NT2/D1 (cell line): ENCODE measurements at regions not wholly inside any gene's neighbourhood (a gene's known extent, or its start where the extent isn't known, plus 50 kb on each side); places are given as distances from the start of the nearest gene placed in this dataset.
A peak's percentile ranks its signal among the peaks of the same experiment; 100 is the strongest.

Experiments used
- DNase-seq: peaks from one replicate; pipeline ENCODE4 v3.0.0-alpha.2; 2011; ENCODE audit warnings: low read depth, low spot score
- H3K27me3 ChIP-seq: 2 replicates; pipeline ENCODE4 v1.6.0; 2011; ENCODE audit warnings: mild to moderate bottlenecking; ENCODE audit not compliant: insufficient read length, insufficient read depth
- H3K36me3 ChIP-seq: 2 replicates; pipeline ENCODE4 v1.6.1; 2011; ENCODE audit warnings: mild to moderate bottlenecking, low read length, mixed read lengths; ENCODE audit not compliant: insufficient read depth, insufficient read length
- H3K4me1 ChIP-seq: 2 replicates; pipeline ENCODE4 v1.5.1; 2011; ENCODE audit not compliant: insufficient read depth, insufficient read length
- H3K4me3 ChIP-seq: 2 replicates; pipeline ENCODE4 v1.5.1; 2011; ENCODE audit warnings: low read depth; ENCODE audit not compliant: insufficient read length
- H3K9ac ChIP-seq: 2 replicates; pipeline ENCODE4 v1.6.0; 2011; ENCODE audit warnings: low read depth; ENCODE audit not compliant: insufficient read length
- H3K9me3 ChIP-seq: 2 replicates; pipeline ENCODE4 v1.5.1; 2011; ENCODE audit warnings: mild to moderate bottlenecking, low read length; ENCODE audit not compliant: insufficient read depth
- SUZ12 ChIP-seq: IDR thresholded peaks from 2 replicates; pipeline ENCODE4 v1.6.1; 2011; ENCODE audit not compliant: insufficient read length, insufficient read depth; ENCODE audit errors: extremely low read depth
- YY1 ChIP-seq: IDR thresholded peaks from 2 replicates; pipeline ENCODE4 v1.6.1; 2011; ENCODE audit not compliant: insufficient read length, insufficient read depth
- ZNF274 ChIP-seq: IDR thresholded peaks from 2 replicates; pipeline ENCODE4 v1.6.1; 2011; ENCODE audit warnings: mild to moderate bottlenecking, low read depth, low read length

- no peak for TF ChIP-seq YY1
- TF ChIP-seq SUZ12 = no peak
- no peak for TF ChIP-seq ZNF274
- no peaks in the 10 kb centered on the region for H3K9me3 ChIP-seq
- no peaks in the 10 kb centered on the region for H3K4me1 ChIP-seq
- no peaks in the 10 kb centered on the region for H3K36me3 ChIP-seq
- H3K27me3 ChIP-seq = no peaks in the 10 kb centered on the region
- H3K4me3 ChIP-seq = no peak overlapping the region
- DNase-seq = no peak
- H3K9ac ChIP-seq = no peak overlapping the region
These were observed 370.4 kb upstream of the CDIN1 start for GRCh38 chr15:36208868-36209582.

DNA sequence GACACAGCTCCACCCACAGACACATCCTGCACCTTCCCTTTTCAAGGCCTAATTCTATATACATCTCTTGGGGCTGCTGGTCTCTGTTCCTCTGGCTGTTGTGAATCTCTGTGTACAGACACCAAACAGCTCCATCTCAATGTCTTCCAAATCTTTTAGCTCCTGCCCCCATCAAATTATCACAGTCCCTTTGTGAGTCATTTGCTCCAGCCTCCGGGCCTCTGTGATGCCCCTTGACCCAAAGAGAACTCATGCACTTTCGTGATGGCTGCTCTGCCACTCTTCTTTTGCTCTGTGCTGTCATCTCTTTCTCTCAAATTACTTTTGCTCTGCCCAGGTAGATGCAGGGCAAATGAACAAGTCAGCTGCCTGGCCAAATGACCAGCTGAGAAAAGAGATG is 369.0 kb upstream of the CDIN1 start:
- Histone ChIP-seq H3K9me3 (no peaks in the 10 kb centered on the region), H3K36me3 (no peaks in the 10 kb centered on the region), H3K4me3 (no peak overlapping the region), H3K9ac (no peak overlapping the region), H3K4me1 (no peaks in the 10 kb centered on the region), H3K27me3 (no peaks in the 10 kb centered on the region)
- TF ChIP-seq ZNF274 = no peak
- no peak for DNase-seq

GRCh38 chr15:36218322-36218721 is 361.1 kb upstream of the CDIN1 start:
- Histone ChIP-seq H3K9me3 (peaks cover 9% of the 10 kb centered on the region; the same call in 1 of the 2 replicates), H3K9ac (no peak overlapping the region), H3K36me3 (no peaks in the 10 kb centered on the region), H3K27me3 (no peaks in the 10 kb centered on the region), H3K4me3 (no peak overlapping the region), H3K4me1 (no peaks in the 10 kb centered on the region)
- TF ChIP-seq YY1 (no peak), SUZ12 (no peak), ZNF274 (no peak)
- no peak for DNase-seq

GRCh38 chr15:36218991-36219390 is 360.4 kb upstream of the CDIN1 start:
- Histone ChIP-seq H3K4me3 (no peak overlapping the region), H3K4me1 (no peaks in the 10 kb centered on the region), H3K27me3 (no peaks in the 10 kb centered on the region), H3K36me3 (no peaks in the 10 kb centered on the region), H3K9me3 (peaks cover 9% of the 10 kb centered on the region; the same call in 1 of the 2 replicates), H3K9ac (no peak overlapping the region)
- no peak for TF ChIP-seq YY1
- TF ChIP-seq SUZ12 = no peak
- no peak for TF ChIP-seq ZNF274
- no peak for DNase-seq

- H3K9ac ChIP-seq = no peak overlapping the region
- H3K9me3 ChIP-seq = peaks cover 9% of the 10 kb centered on the region; the same call in 1 of the 2 replicates
- no peaks in the 10 kb centered on the region for H3K36me3 ChIP-seq
- H3K27me3 ChIP-seq = no peaks in the 10 kb centered on the region
- no peak overlapping the region for H3K4me3 ChIP-seq
- DNase-seq = no peak
- H3K4me1 ChIP-seq = no peaks in the 10 kb centered on the region
- TF ChIP-seq SUZ12 = no peak
- TF ChIP-seq ZNF274 = no peak
- no peak for TF ChIP-seq YY1
These were observed 357.4 kb upstream of the CDIN1 start for GRCh38 chr15:36221992-36222391.

DNA sequence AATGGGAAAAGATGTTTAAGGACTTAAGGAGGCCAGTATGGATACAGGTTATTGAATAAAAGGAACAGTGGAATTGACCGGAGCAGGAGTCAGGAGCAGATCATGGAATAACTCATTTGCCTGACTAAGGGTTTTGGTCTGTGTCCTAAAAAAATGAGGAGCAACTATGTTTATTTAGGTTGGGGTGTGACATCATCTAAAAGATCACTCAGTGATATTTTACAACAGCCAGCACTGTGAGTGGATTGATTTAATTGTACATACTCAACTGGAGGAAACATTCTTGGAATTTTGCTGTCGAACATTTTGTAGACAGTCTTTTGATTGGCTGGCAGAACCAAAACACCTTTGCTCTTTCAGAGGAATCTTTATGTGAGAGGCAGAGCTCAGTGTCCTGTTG is 348.6 kb upstream of the CDIN1 start:
- no peaks in the 10 kb centered on the region for H3K4me1 ChIP-seq
- no peaks in the 10 kb centered on the region for H3K9me3 ChIP-seq
- no peak for DNase-seq
- TF ChIP-seq SUZ12 = no peak
- TF ChIP-seq ZNF274 = no peak
- no peak for TF ChIP-seq YY1
- no peaks in the 10 kb centered on the region for H3K36me3 ChIP-seq
- H3K4me3 ChIP-seq = no peak overlapping the region
- no peaks in the 10 kb centered on the region for H3K27me3 ChIP-seq
- H3K9ac ChIP-seq = no peak overlapping the region

GRCh38 chr15:36232491-36232890 is 346.9 kb upstream of the CDIN1 start:
- Histone ChIP-seq H3K9me3 (no peaks in the 10 kb centered on the region), H3K36me3 (no peaks in the 10 kb centered on the region), H3K4me3 (no peak overlapping the region), H3K4me1 (no peaks in the 10 kb centered on the region), H3K9ac (no peak overlapping the region), H3K27me3 (no peaks in the 10 kb centered on the region)
- DNase-seq = peak; percentile 43
- TF ChIP-seq YY1 (no peak), SUZ12 (no peak), ZNF274 (no peak)

DNA sequence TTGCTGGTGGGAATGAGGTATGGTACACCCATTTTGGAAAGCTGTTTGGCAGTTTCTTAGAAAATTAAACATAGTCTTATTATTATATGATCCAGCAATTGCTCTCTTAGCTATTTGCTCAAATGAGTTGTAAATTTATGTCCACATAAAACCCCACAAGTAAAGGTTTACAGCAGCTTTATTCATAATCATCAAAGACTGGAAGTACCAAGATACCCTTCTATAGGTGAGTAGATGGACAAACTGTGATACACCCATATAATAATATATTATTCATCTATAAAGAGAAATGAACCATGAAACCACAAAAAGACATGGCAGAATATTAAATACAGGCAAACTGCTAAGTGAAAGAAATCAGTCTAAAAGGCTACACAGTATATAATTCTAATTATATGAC is 344.7 kb upstream of the CDIN1 start:
- H3K4me3 ChIP-seq = no peak overlapping the region
- no peaks in the 10 kb centered on the region for H3K9me3 ChIP-seq
- no peaks in the 10 kb centered on the region for H3K4me1 ChIP-seq
- no peaks in the 10 kb centered on the region for H3K27me3 ChIP-seq
- DNase-seq = no peak
- H3K36me3 ChIP-seq = no peaks in the 10 kb centered on the region
- no peak for TF ChIP-seq YY1
- no peak for TF ChIP-seq ZNF274
- no peak for TF ChIP-seq SUZ12
- no peak overlapping the region for H3K9ac ChIP-seq
